GM12878 (cell line): ENCODE measurements at regions not wholly inside any gene's neighbourhood (a gene's known extent, or its start where the extent isn't known, plus 50 kb on each side); places are given as distances from the start of the nearest gene placed in this dataset.

Source experiments
- ATAC-seq: fragments of 200-7000 bp; cut with Tn5 transposase; 3 replicates; pipeline ENCODE4 v1.9.1; 2020; ENCODE audit warnings: mild to moderate bottlenecking, moderate library complexity
- BruUV-seq: library from RNA; stranded (reverse); fragments of 400-500 nt; replicated peaks from 2 replicates; lab custom pipeline; 2021; lab: Mats Ljungman, UMichigan
- CTCF ChIA-PET: fragments of 300-600 bp; sonication (Branson Sonifier 250); formaldehyde crosslinking; extraction: SDS; loops from one replicate; lab custom pipeline; 2021; ENCODE audit warnings: inconsistent platforms; lab: Yijun Ruan, JAX
- POLR2A ChIA-PET: fragments of 350-600 bp; formaldehyde crosslinking; extraction: SDS; loops from one replicate; lab custom pipeline; 2021; ENCODE audit warnings: inconsistent platforms; lab: Charles Lee
- RAD21 ChIA-PET: fragments of 300-600 bp; sonication (Branson Sonifier 250); formaldehyde crosslinking; loops from one replicate; lab custom pipeline; 2023; ENCODE audit warnings: antibody characterized with exemption; ENCODE audit not compliant: unreplicated experiment; lab: Charles Lee
- SMC1A ChIA-PET: fragments of 300-600 bp; sonication (Branson Sonifier 250); formaldehyde crosslinking; loops from one replicate; lab custom pipeline; 2023; ENCODE audit not compliant: unreplicated experiment, uncharacterized antibody; lab: Charles Lee
- DNase-seq: peaks from one replicate; pipeline ENCODE4 v3.0.0-alpha.2; 2011; ENCODE audit warnings: low read depth, low spot score
- FAIRE-seq: peaks from 3 replicates; lab custom pipeline; 2011; peaks lifted over from hg19 to GRCh38; lab: Jason Lieb, UNC
- H2AFZ ChIP-seq: 2 replicates; pipeline ENCODE4 v1.6.0; 2011; ENCODE audit warnings: low read depth, low read length, control low read depth; ENCODE audit not compliant: control insufficient read depth
- H3K27ac ChIP-seq: 2 replicates; pipeline ENCODE4 v1.5.1; 2011; ENCODE audit warnings: control low read depth; ENCODE audit not compliant: control insufficient read depth, insufficient read depth
- H3K27me3 ChIP-seq, 2 experiments: replicated peaks in 1 of 2; 2 replicates each; pipeline versions ENCODE4 v1.6.0 to v1.6.1; 2011; ENCODE audit warnings: low read length in 1 of 2; ENCODE audit not compliant: control insufficient read depth in 2 of 2, insufficient read depth in 2 of 2
- H3K36me3 ChIP-seq, 2 experiments: 2 replicates each; pipeline ENCODE4 v1.5.1; 2011; ENCODE audit warnings: low read length in 1 of 2; ENCODE audit not compliant: control insufficient read depth in 2 of 2, insufficient read depth in 2 of 2
- H3K4me1 ChIP-seq: 2 replicates; pipeline ENCODE4 v1.6.1; 2011; ENCODE audit warnings: mild to moderate bottlenecking, low read length, moderate library complexity, mixed read lengths; ENCODE audit not compliant: control insufficient read depth, insufficient read depth
- H3K4me2 ChIP-seq: 2 replicates; pipeline ENCODE4 v1.6.0; 2011; ENCODE audit warnings: control low read depth; ENCODE audit not compliant: control insufficient read depth, insufficient read depth
- H3K4me3 ChIP-seq: fragments of 200-600 bp; sonication (generic); 2 replicates; pipeline ENCODE4 v1.5.1; 2016
- H3K79me2 ChIP-seq: 2 replicates; pipeline ENCODE4 v1.6.0; 2011; ENCODE audit warnings: low read length; ENCODE audit not compliant: control insufficient read depth, insufficient read depth
- H3K9ac ChIP-seq: 2 replicates; pipeline ENCODE4 v1.8.0; 2011; ENCODE audit warnings: low read length, control low read depth, mixed read lengths; ENCODE audit not compliant: control insufficient read depth, insufficient read depth
- H3K9me3 ChIP-seq: replicated peaks from 3 replicates; pipeline ENCODE4 v1.5.1; 2011; ENCODE audit warnings: mild to moderate bottlenecking, low read length; ENCODE audit not compliant: control insufficient read depth, insufficient read depth
- H4K20me1 ChIP-seq: 2 replicates; pipeline ENCODE4 v1.6.0; 2011; ENCODE audit not compliant: control insufficient read depth, insufficient read depth
- BCLAF1 ChIP-seq: fragments of 450-650 bp; IDR thresholded peaks from 2 replicates; pipeline ENCODE4 v1.6.1; 2017; ENCODE audit warnings: antibody characterized with exemption, mild to moderate bottlenecking, moderate library complexity
- CBFB ChIP-seq: IDR thresholded peaks from 2 replicates; pipeline ENCODE4 v1.6.1; 2016; ENCODE audit warnings: antibody characterized with exemption, low read depth
- MAX ChIP-seq: IDR thresholded peaks from 2 replicates; pipeline ENCODE4 v1.6.1; 2012; ENCODE audit warnings: low read depth, low read length, improper control_type of control experiment
- WRNIP1 ChIP-seq: IDR thresholded peaks from 2 replicates; pipeline ENCODE4 v1.6.1; 2011; ENCODE audit warnings: low read depth, low read length, improper control_type of control experiment, borderline replicate concordance
- ZBTB4 ChIP-seq: fragments of 450-650 bp; formaldehyde crosslinking; IDR thresholded peaks from 2 replicates; pipeline ENCODE4 v1.4.0; 2022; ENCODE audit warnings: mild to moderate bottlenecking, moderate library complexity
- ZBTB40 ChIP-seq: fragments of 450-650 bp; IDR thresholded peaks from 2 replicates; pipeline ENCODE4 v1.6.1; 2016; ENCODE audit warnings: mild to moderate bottlenecking, moderate library complexity, borderline replicate concordance
- ZNF592 ChIP-seq: fragments of 450-650 bp; IDR thresholded peaks from 2 replicates; pipeline ENCODE4 v1.6.1; 2017; ENCODE audit warnings: mild to moderate bottlenecking, moderate library complexity
- ZSCAN29 ChIP-seq: fragments of 450-650 bp; IDR thresholded peaks from 2 replicates; pipeline ENCODE4 v1.6.1; 2017; ENCODE audit warnings: mild to moderate bottlenecking, moderate library complexity
- WGBS: methylation state at CpG from one replicate; pipeline ENCODE4 v1.1.6; 2016; ENCODE audit warnings: low lambda C conversion rate; ENCODE audit not compliant: insufficient replicate concordance, insufficient coverage; ENCODE audit errors: missing lambda C conversion rate; 5-methylcytosine and 5-hydroxymethylcytosine counted together
- in situ Hi-C: fragments of 300-500 bp; cut with MboI; formaldehyde crosslinking; loops from 9 replicates; pipeline ENCODE4 v1.14.3; 2018; ENCODE audit warnings: mixed read lengths
- intact Hi-C: fragments of 100-400 bp; cut with micrococcal nuclease; formaldehyde crosslinking; loops from one replicate; pipeline ENCODE4 v1.14.2; 2022; ENCODE audit not compliant: unreplicated experiment

- no TSS peak for BruUV-seq
- FAIRE-seq, result no peak
- Histone ChIP-seq H3K4me2 (no peak overlapping the region), H3K27ac (no peak overlapping the region), H4K20me1 (no peaks in the 10 kb centered on the region), H3K9ac (no peak overlapping the region), H2AFZ (no peak overlapping the region), H3K27me3 (no peaks in the 10 kb centered on the region), H3K36me3 (no peaks in the 10 kb centered on the region), H3K9me3 (no peaks in the 10 kb centered on the region), H3K4me3 (no peak overlapping the region), H3K4me1 (no peaks in the 10 kb centered on the region), H3K79me2 (no peaks in the 10 kb centered on the region)
- ATAC-seq, result no peak
- WGBS, result 0% methylated on average over 1 of the region's 1 CpG
- in situ Hi-C loops, result no loop called here
- RAD21 ChIA-PET, result no interaction called here
- DNase-seq, result no peak
- CTCF ChIA-PET, result no interaction called here
- POLR2A ChIA-PET, result no interaction called here
- SMC1A ChIA-PET, result no interaction called here
- intact Hi-C loops, result no loop called here
- TF ChIP-seq BCLAF1 (no peak), CBFB (no peak), MAX (no peak), WRNIP1 (no peak), ZNF592 (no peak), ZSCAN29 (no peak), ZBTB4 (CRISPR knock-in tag) (no peak), ZBTB40 (no peak)
These were observed 462.2 kb upstream of the PABPC4L start for GRCh38 chr4:134663742-134664141.
